ENCODE measurements at regions not wholly inside any gene's neighbourhood (a gene's known extent, or its start where the extent isn't known, plus 50 kb on each side); places are given as distances from the start of the nearest gene placed in this dataset.

DNA sequence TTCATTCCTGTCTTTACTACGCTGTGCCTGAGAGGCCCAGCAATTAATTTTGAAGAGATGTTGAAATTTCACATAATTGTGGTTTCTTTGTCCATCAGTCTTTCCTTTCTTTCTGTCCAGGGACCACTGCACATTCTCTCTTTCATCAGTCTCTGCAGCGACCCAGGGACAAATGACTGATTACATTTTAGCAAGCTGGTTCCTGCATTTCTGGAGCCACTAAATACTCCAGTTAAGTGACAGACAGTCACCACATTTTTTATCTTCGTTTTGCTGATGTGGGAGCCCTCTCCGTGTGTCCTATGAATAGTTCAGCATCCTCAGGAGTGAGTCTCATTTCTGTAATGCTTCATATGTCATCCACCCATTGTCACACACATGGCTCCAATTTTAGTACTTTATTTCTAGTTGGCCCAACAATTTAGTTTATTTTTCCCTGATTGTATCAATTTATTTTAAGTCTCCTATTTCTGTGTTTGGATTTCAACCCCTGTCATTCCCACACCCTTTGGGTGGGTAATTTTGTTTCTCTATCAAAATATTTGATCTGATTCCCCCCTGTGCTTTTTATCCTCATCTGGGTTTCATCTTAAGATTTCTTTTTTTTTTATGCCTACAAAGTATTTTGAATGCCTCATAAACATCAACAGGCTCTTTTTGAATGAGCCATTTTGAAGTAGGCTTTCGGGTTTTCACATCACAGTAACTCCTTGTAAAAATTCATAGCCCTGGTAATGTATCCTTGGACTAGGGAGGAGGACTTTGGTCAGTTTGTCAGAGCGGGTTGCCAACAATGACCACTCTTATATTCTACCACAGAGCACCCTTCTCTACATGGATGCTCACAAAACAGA lies 1196.5 kb downstream of the GALC start:
- Histone ChIP-seq H3K27me3 (ENCODE audit: control insufficient read depth, low read length) (no peaks in the 10 kb centered on the region), H3K9me2 (replicated peaks; ENCODE audit: control insufficient read depth, low read length) (no peaks in the 10 kb centered on the region), H4K20me1 (ENCODE audit: control insufficient read depth, insufficient read depth, low read depth, low read length) (no peaks in the 10 kb centered on the region), H3K36me3 (ENCODE audit: control insufficient read depth, low read length) (no peaks in the 10 kb centered on the region), H3K79me2 (ENCODE audit: control insufficient read depth, low read length) (no peaks in the 10 kb centered on the region), H3K9me3 (ENCODE audit: control insufficient read depth, insufficient read depth, low read length) (no peaks in the 10 kb centered on the region), H3K4me1 (ENCODE audit: control insufficient read depth, low read length) (no peaks in the 10 kb centered on the region), H3K27ac (ENCODE audit: low read depth, low read length) (no peak overlapping the region), H3K4me3 (ENCODE audit: low read length) (no peak overlapping the region), H3F3A (ENCODE audit: control insufficient read depth, insufficient read depth) (no peaks in the 10 kb centered on the region), H3K4me2 (ENCODE audit: low read length) (no peak overlapping the region)
- TF ChIP-seq, protein P1, sequence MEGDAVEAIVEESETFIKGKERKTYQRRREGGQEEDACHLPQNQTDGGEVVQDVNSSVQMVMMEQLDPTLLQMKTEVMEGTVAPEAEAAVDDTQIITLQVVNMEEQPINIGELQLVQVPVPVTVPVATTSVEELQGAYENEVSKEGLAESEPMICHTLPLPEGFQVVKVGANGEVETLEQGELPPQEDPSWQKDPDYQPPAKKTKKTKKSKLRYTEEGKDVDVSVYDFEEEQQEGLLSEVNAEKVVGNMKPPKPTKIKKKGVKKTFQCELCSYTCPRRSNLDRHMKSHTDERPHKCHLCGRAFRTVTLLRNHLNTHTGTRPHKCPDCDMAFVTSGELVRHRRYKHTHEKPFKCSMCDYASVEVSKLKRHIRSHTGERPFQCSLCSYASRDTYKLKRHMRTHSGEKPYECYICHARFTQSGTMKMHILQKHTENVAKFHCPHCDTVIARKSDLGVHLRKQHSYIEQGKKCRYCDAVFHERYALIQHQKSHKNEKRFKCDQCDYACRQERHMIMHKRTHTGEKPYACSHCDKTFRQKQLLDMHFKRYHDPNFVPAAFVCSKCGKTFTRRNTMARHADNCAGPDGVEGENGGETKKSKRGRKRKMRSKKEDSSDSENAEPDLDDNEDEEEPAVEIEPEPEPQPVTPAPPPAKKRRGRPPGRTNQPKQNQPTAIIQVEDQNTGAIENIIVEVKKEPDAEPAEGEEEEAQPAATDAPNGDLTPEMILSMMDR (IDR thresholded peaks at IDR 0.05; ENCODE audit: low read depth, low read length, poor library complexity, severe bottlenecking): no peak
- no peak for TF ChIP-seq EZH2phosphoT487 (IDR thresholded peaks at IDR 0.05; ENCODE audit: borderline replicate concordance, low read length)

DNA sequence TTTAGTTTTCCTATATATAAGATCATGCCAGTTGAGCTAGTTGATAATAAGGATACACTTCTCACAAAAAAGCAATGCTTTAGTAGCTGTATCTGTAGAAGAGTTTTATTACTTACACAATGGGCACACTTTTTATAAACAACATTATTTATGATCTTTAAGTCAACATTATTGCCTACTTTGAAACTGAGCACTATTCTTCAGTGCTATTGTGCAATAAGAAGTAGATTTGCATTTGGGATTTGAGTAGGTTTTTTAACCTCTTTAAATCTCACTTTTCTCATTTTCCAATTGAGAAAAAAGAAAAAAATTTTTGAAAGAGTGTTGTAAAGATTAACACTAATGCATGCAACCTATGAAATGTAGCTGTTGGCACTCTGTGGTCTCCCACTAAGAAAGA lies 1198.3 kb downstream of the GALC start:
- Histone ChIP-seq H3K27me3 (ENCODE audit: control insufficient read depth, low read length) (no peaks in the 10 kb centered on the region), H3K4me2 (ENCODE audit: low read length) (no peak overlapping the region), H4K20me1 (ENCODE audit: control insufficient read depth, insufficient read depth, low read depth, low read length) (no peaks in the 10 kb centered on the region), H3K79me2 (ENCODE audit: control insufficient read depth, low read length) (no peaks in the 10 kb centered on the region), H3K9me3 (ENCODE audit: control insufficient read depth, insufficient read depth, low read length) (no peaks in the 10 kb centered on the region), H3K4me1 (ENCODE audit: control insufficient read depth, low read length) (no peaks in the 10 kb centered on the region), H3K36me3 (ENCODE audit: control insufficient read depth, low read length) (no peaks in the 10 kb centered on the region), H3K27ac (ENCODE audit: low read depth, low read length) (no peak overlapping the region), H3F3A (ENCODE audit: control insufficient read depth, insufficient read depth) (no peaks in the 10 kb centered on the region), H3K4me3 (ENCODE audit: low read length) (no peak overlapping the region), H3K9me2 (replicated peaks; ENCODE audit: control insufficient read depth, low read length) (no peaks in the 10 kb centered on the region)
- TF ChIP-seq, protein P1 (IDR thresholded peaks at IDR 0.05; ENCODE audit: low read depth, low read length, poor library complexity, severe bottlenecking): no peak
- TF ChIP-seq EZH2phosphoT487 (IDR thresholded peaks at IDR 0.05; ENCODE audit: borderline replicate concordance, low read length): no peak

DNA sequence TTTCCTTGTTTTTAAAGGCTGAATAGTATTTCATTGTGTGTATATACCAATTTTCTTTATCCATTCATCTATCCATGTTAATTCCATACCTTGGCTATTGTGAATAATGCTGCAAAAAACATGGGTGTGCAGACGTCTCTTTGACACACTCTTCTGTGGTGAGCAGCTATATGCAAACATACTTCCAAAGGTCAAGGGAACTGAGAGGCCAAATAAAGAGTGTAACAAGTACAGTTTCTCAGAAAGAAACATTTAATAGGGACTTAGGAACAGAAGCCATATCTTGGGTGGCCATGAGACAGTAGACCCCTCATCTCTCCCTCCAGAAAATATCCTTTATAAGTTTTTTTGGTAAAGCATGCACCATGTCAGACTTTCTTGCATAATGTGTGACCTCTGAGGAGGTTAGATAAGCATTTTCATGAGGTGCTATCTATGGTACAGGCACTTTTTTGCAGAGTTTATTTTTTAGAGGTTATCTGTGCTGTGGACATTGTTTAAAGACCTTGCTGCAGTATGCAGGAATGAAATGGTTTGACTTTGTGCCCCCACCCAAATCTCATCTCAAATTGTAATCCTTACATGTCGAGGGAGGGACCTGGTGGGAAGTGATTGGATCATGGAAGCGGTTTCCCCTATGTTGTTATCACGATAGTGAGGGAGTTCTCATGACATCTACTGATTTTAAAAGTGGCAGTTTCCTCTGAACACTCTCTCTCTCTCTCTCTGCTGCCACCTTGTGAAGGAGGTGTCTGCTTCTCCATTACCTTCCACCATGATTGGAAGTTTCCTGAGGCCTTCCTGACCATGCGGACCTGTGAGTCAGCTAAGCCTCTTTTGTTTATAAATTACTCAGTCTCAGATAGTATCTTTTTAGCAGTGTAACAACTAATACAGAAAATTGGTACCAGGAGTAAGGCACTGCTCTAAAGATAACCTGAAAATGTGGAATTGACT lies 1202.3 kb downstream of the GALC start:
- TF ChIP-seq EZH2phosphoT487 (IDR thresholded peaks at IDR 0.05; ENCODE audit: borderline replicate concordance, low read length): no peak
- TF ChIP-seq, protein P1 (IDR thresholded peaks at IDR 0.05; ENCODE audit: low read depth, low read length, poor library complexity, severe bottlenecking): no peak
- H3K4me1 ChIP-seq (ENCODE audit: control insufficient read depth, low read length): no peaks in the 10 kb centered on the region
- H3K9me3 ChIP-seq (ENCODE audit: control insufficient read depth, insufficient read depth, low read length): no peaks in the 10 kb centered on the region
- no peaks in the 10 kb centered on the region for H3F3A ChIP-seq (ENCODE audit: control insufficient read depth, insufficient read depth)
- H3K27ac ChIP-seq (ENCODE audit: low read depth, low read length): no peak overlapping the region
- no peaks in the 10 kb centered on the region for H3K27me3 ChIP-seq (ENCODE audit: control insufficient read depth, low read length)
- no peaks in the 10 kb centered on the region for H4K20me1 ChIP-seq (ENCODE audit: control insufficient read depth, insufficient read depth, low read depth, low read length)
- no peaks in the 10 kb centered on the region for H3K9me2 ChIP-seq (replicated peaks; ENCODE audit: control insufficient read depth, low read length)
- H3K4me3 ChIP-seq (ENCODE audit: low read length): no peak overlapping the region
- no peaks in the 10 kb centered on the region for H3K79me2 ChIP-seq (ENCODE audit: control insufficient read depth, low read length)
- no peak overlapping the region for H3K4me2 ChIP-seq (ENCODE audit: low read length)
- H3K36me3 ChIP-seq (ENCODE audit: control insufficient read depth, low read length): no peaks in the 10 kb centered on the region
